Esophagus muscularis mucosa (tissue), 4 donors: ENCODE measurements at regions not wholly inside any gene's neighbourhood (a gene's known extent, or its start where the extent isn't known, plus 50 kb on each side); places are given as distances from the start of the nearest gene placed in this dataset.

Experiments used
- CTCF ChIP-seq, 3 experiments: fragments of 200-600 bp in 2 of 3; fragments of 450-650 bp in 1 of 3; sonication (generic) in 2 of 3; IDR thresholded peaks; one replicate each; pipeline ENCODE4 v1.5.1; 2017 to 2019; ENCODE audit warnings: antibody characterized with exemption in 3 of 3, mild to moderate bottlenecking in 2 of 3, moderate library complexity in 1 of 3
- EP300 ChIP-seq: sonication (generic); formaldehyde crosslinking; IDR thresholded peaks from one replicate; pipeline ENCODE4 v1.6.1; 2017; ENCODE audit warnings: antibody characterized with exemption
- POLR2A ChIP-seq: fragments of 450-650 bp; IDR thresholded peaks from one replicate; pipeline ENCODE4 v1.6.1; 2017; ENCODE audit warnings: antibody characterized with exemption, moderate library complexity, mild to moderate bottlenecking, low read depth
- POLR2AphosphoS5 ChIP-seq, 2 donors: sonication (generic); formaldehyde crosslinking; IDR thresholded peaks; one replicate each; pipeline ENCODE4 v1.6.1; 2017; ENCODE audit warnings: antibody characterized with exemption in 2 of 2

GRCh38 chr7:36032361-36032818, 120.7 kb upstream of the EEPD1 start:
- no peak for TF ChIP-seq POLR2AphosphoS5 (IDR thresholded peaks at IDR 0.05)
- TF ChIP-seq CTCF (IDR thresholded peaks at IDR 0.05), result no peak
- no peak for TF ChIP-seq POLR2A
- TF ChIP-seq EP300, result no peak
